Uterus (tissue), 2 donors: ENCODE measurements at regions not wholly inside any gene's neighbourhood (a gene's known extent, or its start where the extent isn't known, plus 50 kb on each side); places are given as distances from the start of the nearest gene placed in this dataset.

Experiments
- POLR2A ChIP-seq, 2 donors: fragments of 450-650 bp; IDR thresholded peaks; one replicate each; pipeline ENCODE4 v1.6.1; 2016; ENCODE audit warnings: antibody characterized with exemption in 2 of 2, mild to moderate bottlenecking in 1 of 2, moderate library complexity in 1 of 2
- TF ChIP-seq, protein P1 (sequence below), 4 experiments: fragments of 200-600 bp in 2 of 4; fragments of 450-650 bp in 2 of 4; sonication (generic) in 2 of 4; IDR thresholded peaks; one replicate each; pipeline ENCODE4 v1.5.1; 2016 to 2019; ENCODE audit warnings: antibody characterized with exemption in 4 of 4, mild to moderate bottlenecking in 2 of 4, moderate library complexity in 1 of 4

DNA sequence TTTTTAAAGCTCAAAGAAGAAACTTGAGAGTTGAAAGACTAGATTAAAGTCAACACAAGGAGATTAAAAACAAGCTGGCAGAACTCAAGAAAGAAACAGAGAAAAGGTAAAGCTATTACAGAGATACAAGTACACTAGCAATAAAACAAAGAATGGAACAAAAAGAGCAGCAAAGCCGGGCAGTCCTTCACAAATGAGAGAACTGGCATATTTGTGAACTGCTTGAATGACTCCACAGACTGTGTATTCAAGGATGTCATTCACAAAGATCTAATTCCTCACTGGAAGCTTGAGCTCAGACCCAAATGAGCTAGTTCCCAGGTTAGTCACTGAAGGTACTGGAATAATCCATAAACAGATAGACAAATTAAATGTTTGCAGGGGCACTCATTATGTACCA, 318.0 kb downstream of the MYCN start:
- TF ChIP-seq POLR2A (IDR thresholded peaks at IDR 0.05), result no peak
- TF ChIP-seq, protein P1, sequence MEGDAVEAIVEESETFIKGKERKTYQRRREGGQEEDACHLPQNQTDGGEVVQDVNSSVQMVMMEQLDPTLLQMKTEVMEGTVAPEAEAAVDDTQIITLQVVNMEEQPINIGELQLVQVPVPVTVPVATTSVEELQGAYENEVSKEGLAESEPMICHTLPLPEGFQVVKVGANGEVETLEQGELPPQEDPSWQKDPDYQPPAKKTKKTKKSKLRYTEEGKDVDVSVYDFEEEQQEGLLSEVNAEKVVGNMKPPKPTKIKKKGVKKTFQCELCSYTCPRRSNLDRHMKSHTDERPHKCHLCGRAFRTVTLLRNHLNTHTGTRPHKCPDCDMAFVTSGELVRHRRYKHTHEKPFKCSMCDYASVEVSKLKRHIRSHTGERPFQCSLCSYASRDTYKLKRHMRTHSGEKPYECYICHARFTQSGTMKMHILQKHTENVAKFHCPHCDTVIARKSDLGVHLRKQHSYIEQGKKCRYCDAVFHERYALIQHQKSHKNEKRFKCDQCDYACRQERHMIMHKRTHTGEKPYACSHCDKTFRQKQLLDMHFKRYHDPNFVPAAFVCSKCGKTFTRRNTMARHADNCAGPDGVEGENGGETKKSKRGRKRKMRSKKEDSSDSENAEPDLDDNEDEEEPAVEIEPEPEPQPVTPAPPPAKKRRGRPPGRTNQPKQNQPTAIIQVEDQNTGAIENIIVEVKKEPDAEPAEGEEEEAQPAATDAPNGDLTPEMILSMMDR (IDR thresholded peaks at IDR 0.05), result no peak
